Spleen (tissue), 11 donors: ENCODE measurements at regions not wholly inside any gene's neighbourhood (a gene's known extent, or its start where the extent isn't known, plus 50 kb on each side); places are given as distances from the start of the nearest gene placed in this dataset.

Source experiments
- DNase-seq: peaks from one replicate; pipeline ENCODE4 v3.0.0-alpha.2; 2020
- H3K27ac ChIP-seq, 8 donors: fragments of 200-600 bp; sonication (generic) in 7 of 8; 1 replicate in 4 of 8; 2 replicates in 4 of 8; pipeline versions ENCODE4 v1.5.0 to v1.8.0; 2016 to 2021; ENCODE audit warnings: inconsistent platforms in 4 of 8, mild to moderate bottlenecking in 4 of 8, moderate library complexity in 1 of 8
- H3K27me3 ChIP-seq, 7 donors: fragments of 200-600 bp; sonication (generic) in 6 of 7; replicated peaks in 1 of 7; 1 replicate in 4 of 7; 2 replicates in 3 of 7; pipeline versions ENCODE4 v1.5.0 to v1.8.0; 2016 to 2021; ENCODE audit warnings: inconsistent platforms in 3 of 7, mild to moderate bottlenecking in 1 of 7
- H3K36me3 ChIP-seq, 6 donors: fragments of 200-600 bp; sonication (generic) in 5 of 6; 1 replicate in 4 of 6; 2 replicates in 2 of 6; pipeline versions ENCODE4 v1.5.0 to v1.8.0; 2016 to 2021; ENCODE audit warnings: inconsistent platforms in 2 of 6
- H3K4me1 ChIP-seq, 6 donors: fragments of 200-600 bp; sonication (generic) in 5 of 6; 1 replicate in 3 of 6; 2 replicates in 3 of 6; pipeline versions ENCODE4 v1.5.0 to v1.8.0; 2016 to 2021; ENCODE audit warnings: inconsistent platforms in 3 of 6
- H3K4me3 ChIP-seq, 8 donors: fragments of 200-600 bp; sonication (generic) in 7 of 8; 1 replicate in 4 of 8; 2 replicates in 4 of 8; pipeline versions ENCODE4 v1.5.0 to v1.8.0; 2016 to 2021; ENCODE audit warnings: inconsistent platforms in 4 of 8, mild to moderate bottlenecking in 4 of 8, moderate library complexity in 2 of 8
- H3K9me3 ChIP-seq, 8 donors: fragments of 200-600 bp; sonication (generic) in 7 of 8; 1 replicate in 4 of 8; 2 replicates in 4 of 8; pipeline versions ENCODE4 v1.5.0 to v1.8.0; 2016 to 2021; ENCODE audit warnings: inconsistent platforms in 4 of 8
- POLR2A ChIP-seq, 3 donors: fragments of 450-650 bp; IDR thresholded peaks; one replicate each; pipeline ENCODE4 v1.5.1; 2017; ENCODE audit warnings: antibody characterized with exemption in 3 of 3, mild to moderate bottlenecking in 1 of 3
- POLR2AphosphoS5 ChIP-seq, 3 donors: sonication (generic); formaldehyde crosslinking; IDR thresholded peaks; one replicate each; pipeline ENCODE4 v1.5.1; 2017; ENCODE audit warnings: antibody characterized with exemption in 3 of 3
- WGBS, 5 donors: extraction: QIAGEN DNeasy Blood & Tissue Kit in 3 of 5; methylation state at CpG; one replicate each; pipeline versions ENCODE4 v1.1.5 to v1.1.7; 2013 to 2018; 5-methylcytosine and 5-hydroxymethylcytosine counted together
- intact Hi-C: fragments of 100-400 bp; cut with DNase I; formaldehyde crosslinking; loops from one replicate; pipeline ENCODE4 v1.15.0; 2023; ENCODE audit warnings: low total_unique reads
- TF ChIP-seq, protein P1 (sequence below), 11 experiments: fragments of 200-600 bp in 7 of 11; fragments of 450-650 bp in 4 of 11; sonication (generic) in 4 of 11; IDR thresholded peaks in 8 of 11; conservative IDR thresholded peaks in 3 of 11; 1 replicate in 7 of 11; 2 replicates in 4 of 11; pipeline versions ENCODE4 v1.4.0 to v1.8.0; 2016 to 2021; ENCODE audit warnings: antibody characterized with exemption in 11 of 11, inconsistent platforms in 4 of 11, mild to moderate bottlenecking in 1 of 11
- donor health status: healthy with polysubstance abuse.
- donor health status: DM: no; HTN: no; CAD: no; lungs with moderate emphysema.
- donor health status: DM: no; HTN: no; CAD: no.
- donor health status: Bipolar disorder and iron deficiency.
- donor health status: healthy.
- donor health status: DM: no; HTN: no; CAD: no.
- donor health status: DM: yes; HTN: yes; CAD: no.

DNA sequence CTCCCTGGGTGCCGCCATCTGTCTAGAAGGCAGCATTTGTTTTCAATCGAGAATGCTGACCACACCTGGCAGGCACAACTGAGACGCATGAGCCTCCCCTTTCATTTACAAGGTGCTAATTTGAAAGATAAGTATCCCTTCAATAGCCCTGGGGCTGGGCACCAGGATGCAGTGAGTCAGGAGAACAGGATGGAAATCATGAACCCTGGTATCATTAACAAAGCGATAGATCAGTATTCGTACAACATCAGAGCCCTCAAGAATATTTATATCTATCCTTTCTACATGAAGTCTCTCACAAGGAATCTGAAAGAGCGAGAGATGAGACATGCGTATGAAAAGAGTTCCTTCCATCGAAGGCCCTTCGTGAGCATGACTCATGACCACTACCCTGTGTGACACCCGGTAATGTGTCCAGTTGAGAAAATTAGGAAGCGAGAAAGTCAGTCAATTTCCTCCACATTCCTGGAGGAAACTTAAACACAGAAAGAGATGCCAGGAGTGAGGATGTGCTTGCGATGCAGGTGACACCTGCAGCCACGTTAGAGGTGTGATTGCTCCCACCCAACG, 123.1 kb upstream of the PITRM1 start:
- DNase-seq = no peak
- TF ChIP-seq, protein P1, sequence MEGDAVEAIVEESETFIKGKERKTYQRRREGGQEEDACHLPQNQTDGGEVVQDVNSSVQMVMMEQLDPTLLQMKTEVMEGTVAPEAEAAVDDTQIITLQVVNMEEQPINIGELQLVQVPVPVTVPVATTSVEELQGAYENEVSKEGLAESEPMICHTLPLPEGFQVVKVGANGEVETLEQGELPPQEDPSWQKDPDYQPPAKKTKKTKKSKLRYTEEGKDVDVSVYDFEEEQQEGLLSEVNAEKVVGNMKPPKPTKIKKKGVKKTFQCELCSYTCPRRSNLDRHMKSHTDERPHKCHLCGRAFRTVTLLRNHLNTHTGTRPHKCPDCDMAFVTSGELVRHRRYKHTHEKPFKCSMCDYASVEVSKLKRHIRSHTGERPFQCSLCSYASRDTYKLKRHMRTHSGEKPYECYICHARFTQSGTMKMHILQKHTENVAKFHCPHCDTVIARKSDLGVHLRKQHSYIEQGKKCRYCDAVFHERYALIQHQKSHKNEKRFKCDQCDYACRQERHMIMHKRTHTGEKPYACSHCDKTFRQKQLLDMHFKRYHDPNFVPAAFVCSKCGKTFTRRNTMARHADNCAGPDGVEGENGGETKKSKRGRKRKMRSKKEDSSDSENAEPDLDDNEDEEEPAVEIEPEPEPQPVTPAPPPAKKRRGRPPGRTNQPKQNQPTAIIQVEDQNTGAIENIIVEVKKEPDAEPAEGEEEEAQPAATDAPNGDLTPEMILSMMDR (IDR thresholded peaks at IDR 0.05 in 8 of 11, conservative IDR thresholded peaks at IDR 0.05 in 3 of 11) = no peak
- TF ChIP-seq POLR2A (IDR thresholded peaks at IDR 0.05) = no peak
- TF ChIP-seq POLR2AphosphoS5 (IDR thresholded peaks at IDR 0.05) = no peak
- 88 to 92% (median 90%) methylated on average over 14 of the region's 14 CpGs for WGBS, 5 donors
- Histone ChIP-seq H3K27ac (no peak overlapping the region), H3K9me3 (no peaks in the 10 kb centered on the region), H3K27me3 (no peaks in the 10 kb centered on the region), H3K4me3 (no peak overlapping the region), H3K36me3 (no peaks in the 10 kb centered on the region), H3K4me1 (no peaks in the 10 kb centered on the region)
- intact Hi-C loops = no loop called here

DNA sequence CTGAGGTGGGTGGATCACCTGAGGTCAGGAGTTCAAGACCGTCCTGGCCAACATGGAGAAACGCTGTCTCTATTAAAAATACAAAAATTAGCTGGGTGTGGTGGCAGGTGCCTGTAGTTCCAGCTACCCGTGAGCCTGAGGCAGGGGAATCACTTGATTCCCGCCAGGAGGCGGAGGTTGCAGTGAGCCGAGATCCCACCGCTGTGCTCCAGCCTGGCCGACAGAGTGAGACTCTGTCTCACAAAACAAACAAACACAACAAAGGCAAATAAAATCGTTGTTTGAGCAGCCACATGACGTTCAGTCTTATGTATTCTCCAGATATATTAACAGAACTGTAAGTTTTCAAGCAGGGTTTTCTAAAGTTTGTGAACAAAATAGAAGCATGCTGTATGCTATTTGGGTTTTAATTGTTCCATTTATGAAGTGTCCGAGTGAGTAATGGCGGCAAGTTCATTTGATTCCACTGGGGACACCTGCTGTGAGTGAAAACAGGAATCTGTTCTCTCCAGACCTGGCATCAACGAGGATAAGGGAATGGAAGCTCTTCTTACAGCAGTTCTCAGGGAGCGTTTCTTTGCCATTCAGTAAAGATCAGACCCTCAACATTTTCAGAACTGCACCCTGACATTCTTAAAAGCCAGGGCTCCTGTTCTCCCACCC, 122.5 kb upstream of the PITRM1 start:
- intact Hi-C loops = no loop called here

DNA sequence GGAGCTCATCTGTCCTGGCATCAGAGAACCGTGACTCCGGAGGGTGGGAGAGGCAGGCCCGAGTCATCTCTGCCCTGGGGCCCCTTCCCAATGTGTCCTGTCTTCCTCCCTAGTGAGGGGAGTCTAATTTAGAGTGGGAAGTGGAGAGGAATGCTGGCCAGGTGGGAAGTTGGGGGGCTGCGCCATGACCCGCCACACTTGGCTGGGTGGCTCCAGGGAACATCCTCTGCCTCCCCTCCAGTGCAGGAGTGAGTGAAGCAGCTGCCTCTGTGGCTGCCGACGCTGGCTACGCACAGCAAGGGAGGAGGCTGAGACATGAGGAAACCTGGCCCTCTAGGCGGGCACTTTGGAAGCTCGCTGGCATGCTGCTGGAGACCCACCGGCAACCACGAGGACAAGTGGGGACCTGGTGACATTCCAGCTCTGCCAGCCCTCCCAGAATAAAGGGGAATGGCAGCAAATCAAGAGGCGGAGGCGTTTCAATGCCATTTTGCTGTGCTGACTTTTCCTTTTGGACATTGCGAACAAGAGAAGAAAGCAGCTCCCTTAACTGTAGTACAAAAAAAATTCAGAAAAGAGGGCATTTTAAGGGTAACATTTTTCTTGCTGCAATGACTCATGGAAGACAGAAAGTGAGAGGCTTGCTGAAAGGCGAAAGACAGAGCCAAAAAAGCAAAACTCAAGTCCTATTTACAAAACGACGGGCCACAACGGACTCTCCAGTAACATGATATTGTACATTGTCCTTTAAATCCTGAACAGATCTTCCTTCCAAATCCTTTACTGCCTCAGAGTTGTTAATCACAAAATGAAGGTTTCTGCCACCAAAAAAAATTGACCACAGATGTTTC, 121.2 kb upstream of the PITRM1 start:
- no peak overlapping the region for H3K27ac ChIP-seq
- H3K9me3 ChIP-seq = no peaks in the 10 kb centered on the region
- no peaks in the 10 kb centered on the region for H3K36me3 ChIP-seq
- no peaks in the 10 kb centered on the region for H3K4me1 ChIP-seq
- H3K4me3 ChIP-seq = no peak overlapping the region
- WGBS, 5 donors = 81 to 94% (median 89%) methylated on average over 14 to 19 of the region's 19 CpGs
- H3K27me3 ChIP-seq = no peaks in the 10 kb centered on the region
- no peak for DNase-seq
- intact Hi-C loops = no loop called here
- no peak for TF ChIP-seq POLR2A (IDR thresholded peaks at IDR 0.05)
- TF ChIP-seq, protein P1 (IDR thresholded peaks at IDR 0.05 in 8 of 11, conservative IDR thresholded peaks at IDR 0.05 in 3 of 11) = no peak
- no peak for TF ChIP-seq POLR2AphosphoS5 (IDR thresholded peaks at IDR 0.05)

More for the DNA sequence above, 122.5 kb upstream of the PITRM1 start:
- no peak overlapping the region for H3K27ac ChIP-seq
- WGBS, 5 donors = 85 to 93% (median 88%) methylated on average over 14 of the region's 14 CpGs
- DNase-seq = no peak
- H3K4me3 ChIP-seq = no peak overlapping the region
- H3K27me3 ChIP-seq = no peaks in the 10 kb centered on the region
- TF ChIP-seq, protein P1 (IDR thresholded peaks at IDR 0.05 in 8 of 11, conservative IDR thresholded peaks at IDR 0.05 in 3 of 11) = no peak
- TF ChIP-seq POLR2A (IDR thresholded peaks at IDR 0.05) (no peak), POLR2AphosphoS5 (IDR thresholded peaks at IDR 0.05) (no peak)
- no peaks in the 10 kb centered on the region for H3K4me1 ChIP-seq
- H3K36me3 ChIP-seq = no peaks in the 10 kb centered on the region
- H3K9me3 ChIP-seq = no peaks in the 10 kb centered on the region

DNA sequence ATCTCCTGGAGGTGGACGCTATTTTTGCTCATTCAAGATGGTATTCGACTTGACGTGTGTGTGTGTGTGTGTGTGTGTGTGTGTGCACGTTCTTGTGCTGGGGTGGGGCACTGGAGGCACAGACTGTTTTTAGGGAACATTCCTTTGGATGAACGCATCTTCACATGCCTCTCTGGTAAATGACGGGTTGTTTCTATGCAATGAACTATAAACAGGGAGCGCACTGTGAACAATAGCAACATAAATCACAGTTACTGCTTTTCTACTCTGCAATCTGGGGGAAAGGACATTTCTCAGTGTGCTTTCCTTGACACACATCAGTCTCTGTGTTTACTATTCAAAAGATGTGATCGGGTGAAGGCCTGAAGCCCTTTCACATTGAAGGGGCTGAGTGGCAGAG, 120.1 kb upstream of the PITRM1 start:
- H3K27ac ChIP-seq = no peak overlapping the region
- TF ChIP-seq POLR2A (IDR thresholded peaks at IDR 0.05) = no peak
- TF ChIP-seq, protein P1 (IDR thresholded peaks at IDR 0.05 in 8 of 11, conservative IDR thresholded peaks at IDR 0.05 in 3 of 11) = no peak
- no peak for TF ChIP-seq POLR2AphosphoS5 (IDR thresholded peaks at IDR 0.05)
- 86 to 92% (median 91%) methylated on average over 8 of the region's 8 CpGs for WGBS, 5 donors
- H3K9me3 ChIP-seq = no peaks in the 10 kb centered on the region
- intact Hi-C loops = no loop called here
- H3K36me3 ChIP-seq = no peaks in the 10 kb centered on the region
- DNase-seq = no peak
- H3K27me3 ChIP-seq = no peaks in the 10 kb centered on the region
- no peaks in the 10 kb centered on the region for H3K4me1 ChIP-seq
- H3K4me3 ChIP-seq = no peak overlapping the region
